ENCODE measurements at regions not wholly inside any gene's neighbourhood (a gene's known extent, or its start where the extent isn't known, plus 50 kb on each side); places are given as distances from the start of the nearest gene placed in this dataset.
"Not testable (repeated sequence)": the region's sequence is repeated elsewhere in the genome, so short reads cannot be mapped to it uniquely, and the experiment has no call there.

GRCh38 chrX:76564842-76565241, 137.3 kb downstream of the MAGEE1 start:
- TF ChIP-seq CTCF, POLR2A (IDR thresholded peaks at IDR 0.05): not testable (repeated sequence)
